NB4 (cell line): ENCODE measurements at regions not wholly inside any gene's neighbourhood (a gene's known extent, or its start where the extent isn't known, plus 50 kb on each side); places are given as distances from the start of the nearest gene placed in this dataset.

Experiments
- CTCF ChIP-seq: IDR thresholded peaks from one replicate; pipeline ENCODE4 v1.5.1; 2012; ENCODE audit warnings: low read depth, low read length
- MAX ChIP-seq: IDR thresholded peaks from 2 replicates; pipeline ENCODE4 v1.6.1; 2011; ENCODE audit warnings: low read depth, low read length
- POLR2A ChIP-seq: IDR thresholded peaks from 2 replicates; pipeline ENCODE4 v1.6.1; 2011; ENCODE audit warnings: mild to moderate bottlenecking; ENCODE audit not compliant: insufficient read length; ENCODE audit errors: extremely low read depth

- TF ChIP-seq CTCF (no peak), MAX (no peak), POLR2A (no peak)
Measured at GRCh38 chr14:54226103-54226502, 170.7 kb upstream of the CDKN3 start.
